OCI-LY3 (cell line): ENCODE measurements at regions not wholly inside any gene's neighbourhood (a gene's known extent, or its start where the extent isn't known, plus 50 kb on each side); places are given as distances from the start of the nearest gene placed in this dataset.

Experiments used
- H2AFZ ChIP-seq: fragments of 200-600, 300-600 bp; shearing (Covaris generic); 2 replicates; pipeline ENCODE4 v1.6.0; 2014; ENCODE audit warnings: antibody characterized with exemption, low read depth, low read length
- H3K27ac ChIP-seq: fragments of 200-600, 300-600 bp; sonication (generic); 2 replicates; pipeline ENCODE4 v1.5.1; 2014; ENCODE audit warnings: mild to moderate bottlenecking, low read length, moderate library complexity, mixed read lengths
- H3K27me3 ChIP-seq: fragments of 200-600, 300-600 bp; sonication (generic); 2 replicates; pipeline ENCODE4 v1.6.1; 2014; ENCODE audit warnings: low read depth, low read length, mixed read lengths
- H3K36me3 ChIP-seq: fragments of 200-600, 300-600 bp; sonication (generic); replicated peaks from 2 replicates; pipeline ENCODE3; 2014; ENCODE audit warnings: low read depth, low read length, mixed read lengths
- H3K4me1 ChIP-seq: fragments of 300-600, 200-600 bp; sonication (generic); 2 replicates; pipeline ENCODE4 v1.6.1; 2014; ENCODE audit warnings: low read length, mixed read lengths
- H3K4me2 ChIP-seq: fragments of 200-600, 300-600 bp; sonication (generic); 2 replicates; pipeline ENCODE4 v1.6.1; 2014; ENCODE audit warnings: low read length, mixed read lengths
- H3K4me3 ChIP-seq: fragments of 300-600, 200-600 bp; sonication (generic); 2 replicates; pipeline ENCODE4 v1.5.1; 2014; ENCODE audit warnings: antibody characterized with exemption, mild to moderate bottlenecking, low read length, moderate library complexity
- H3K79me2 ChIP-seq: fragments of 300-600, 200-600 bp; shearing (Covaris generic); 2 replicates; pipeline ENCODE4 v1.6.1; 2014; ENCODE audit warnings: mild to moderate bottlenecking, low read length, mixed read lengths
- H3K9ac ChIP-seq: fragments of 300-600, 200-600 bp; shearing (Covaris generic); 2 replicates; pipeline ENCODE4 v1.6.0; 2014; ENCODE audit warnings: mild to moderate bottlenecking, low read length, moderate library complexity
- H3K9me3 ChIP-seq: fragments of 200-600, 300-600 bp; shearing (Covaris generic); 2 replicates; pipeline ENCODE4 v1.6.1; 2014; ENCODE audit warnings: low read length, mixed read lengths; ENCODE audit not compliant: insufficient read depth
- H4K20me1 ChIP-seq: fragments of 200-600, 300-600 bp; sonication (generic); 2 replicates; pipeline ENCODE4 v1.6.1; 2016; ENCODE audit warnings: low read length, mixed read lengths; ENCODE audit not compliant: insufficient read depth
- EZH2phosphoT487 ChIP-seq: fragments of 200-600 bp; shearing (Covaris generic); IDR thresholded peaks from 2 replicates; pipeline ENCODE4 v1.6.1; 2018; ENCODE audit warnings: antibody characterized with exemption, mixed run types, low read depth
- TF ChIP-seq, protein P1 (sequence below): fragments of 200-600, 300-600 bp; sonication (generic); IDR thresholded peaks from 2 replicates; pipeline ENCODE4 v1.5.1; 2014; ENCODE audit warnings: antibody characterized with exemption, low read length, low read depth

DNA sequence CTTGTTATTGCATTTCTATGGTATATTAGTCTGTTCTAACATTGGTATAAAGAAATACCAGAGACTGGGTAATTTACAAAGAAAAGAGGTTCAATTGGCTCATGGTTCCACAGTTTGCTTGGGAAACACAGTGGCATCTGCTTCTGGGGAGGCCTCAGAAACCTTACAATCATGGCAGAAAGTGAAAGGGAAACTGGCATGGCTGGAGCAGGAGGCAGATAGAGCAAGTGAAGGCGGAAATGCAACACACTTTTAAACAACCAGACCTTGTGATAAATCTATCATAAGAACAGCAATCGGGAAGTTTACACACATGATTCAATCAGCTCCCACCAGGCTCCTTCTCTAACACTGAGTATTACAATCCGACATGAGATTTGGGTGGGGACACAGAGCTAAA lies 346.6 kb upstream of the GNPDA2 start:
- Histone ChIP-seq H3K4me1 (no peaks in the 10 kb centered on the region), H3K36me3 (no peaks in the 10 kb centered on the region), H3K9ac (no peak overlapping the region), H2AFZ (no peak overlapping the region), H3K27me3 (no peaks in the 10 kb centered on the region), H4K20me1 (no peaks in the 10 kb centered on the region), H3K4me2 (no peak overlapping the region), H3K79me2 (no peaks in the 10 kb centered on the region), H3K27ac (no peak overlapping the region), H3K4me3 (no peak overlapping the region), H3K9me3 (no peaks in the 10 kb centered on the region)
- TF ChIP-seq, protein P1, sequence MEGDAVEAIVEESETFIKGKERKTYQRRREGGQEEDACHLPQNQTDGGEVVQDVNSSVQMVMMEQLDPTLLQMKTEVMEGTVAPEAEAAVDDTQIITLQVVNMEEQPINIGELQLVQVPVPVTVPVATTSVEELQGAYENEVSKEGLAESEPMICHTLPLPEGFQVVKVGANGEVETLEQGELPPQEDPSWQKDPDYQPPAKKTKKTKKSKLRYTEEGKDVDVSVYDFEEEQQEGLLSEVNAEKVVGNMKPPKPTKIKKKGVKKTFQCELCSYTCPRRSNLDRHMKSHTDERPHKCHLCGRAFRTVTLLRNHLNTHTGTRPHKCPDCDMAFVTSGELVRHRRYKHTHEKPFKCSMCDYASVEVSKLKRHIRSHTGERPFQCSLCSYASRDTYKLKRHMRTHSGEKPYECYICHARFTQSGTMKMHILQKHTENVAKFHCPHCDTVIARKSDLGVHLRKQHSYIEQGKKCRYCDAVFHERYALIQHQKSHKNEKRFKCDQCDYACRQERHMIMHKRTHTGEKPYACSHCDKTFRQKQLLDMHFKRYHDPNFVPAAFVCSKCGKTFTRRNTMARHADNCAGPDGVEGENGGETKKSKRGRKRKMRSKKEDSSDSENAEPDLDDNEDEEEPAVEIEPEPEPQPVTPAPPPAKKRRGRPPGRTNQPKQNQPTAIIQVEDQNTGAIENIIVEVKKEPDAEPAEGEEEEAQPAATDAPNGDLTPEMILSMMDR, result no peak
- no peak for TF ChIP-seq EZH2phosphoT487

- no peaks in the 10 kb centered on the region for H3K27me3 ChIP-seq
Measured at GRCh38 chr4:45064741-45065140, 338.4 kb upstream of the GNPDA2 start.

GRCh38 chr4:45063696-45064095 lies 337.3 kb upstream of the GNPDA2 start:
- H3K79me2 ChIP-seq, result no peaks in the 10 kb centered on the region
- no peak overlapping the region for H3K4me2 ChIP-seq
- H3K4me3 ChIP-seq, result no peak overlapping the region
- H2AFZ ChIP-seq, result no peak overlapping the region
- TF ChIP-seq EZH2phosphoT487, result no peak
- TF ChIP-seq, protein P1, result no peak
- H3K36me3 ChIP-seq, result no peaks in the 10 kb centered on the region
- H3K27me3 ChIP-seq, result no peaks in the 10 kb centered on the region
- H3K27ac ChIP-seq, result no peak overlapping the region
- no peak overlapping the region for H3K9ac ChIP-seq
- H4K20me1 ChIP-seq, result no peaks in the 10 kb centered on the region
- H3K4me1 ChIP-seq, result no peaks in the 10 kb centered on the region
- no peaks in the 10 kb centered on the region for H3K9me3 ChIP-seq

More at GRCh38 chr4:45064741-45065140, 338.4 kb upstream of the GNPDA2 start:
- Histone ChIP-seq H4K20me1 (no peaks in the 10 kb centered on the region), H3K9ac (no peak overlapping the region), H3K27ac (no peak overlapping the region), H3K36me3 (no peaks in the 10 kb centered on the region), H3K4me2 (no peak overlapping the region), H3K4me3 (no peak overlapping the region), H3K79me2 (no peaks in the 10 kb centered on the region), H3K9me3 (no peaks in the 10 kb centered on the region), H2AFZ (no peak overlapping the region), H3K4me1 (no peaks in the 10 kb centered on the region)
- TF ChIP-seq, protein P1, result no peak
- no peak for TF ChIP-seq EZH2phosphoT487

DNA sequence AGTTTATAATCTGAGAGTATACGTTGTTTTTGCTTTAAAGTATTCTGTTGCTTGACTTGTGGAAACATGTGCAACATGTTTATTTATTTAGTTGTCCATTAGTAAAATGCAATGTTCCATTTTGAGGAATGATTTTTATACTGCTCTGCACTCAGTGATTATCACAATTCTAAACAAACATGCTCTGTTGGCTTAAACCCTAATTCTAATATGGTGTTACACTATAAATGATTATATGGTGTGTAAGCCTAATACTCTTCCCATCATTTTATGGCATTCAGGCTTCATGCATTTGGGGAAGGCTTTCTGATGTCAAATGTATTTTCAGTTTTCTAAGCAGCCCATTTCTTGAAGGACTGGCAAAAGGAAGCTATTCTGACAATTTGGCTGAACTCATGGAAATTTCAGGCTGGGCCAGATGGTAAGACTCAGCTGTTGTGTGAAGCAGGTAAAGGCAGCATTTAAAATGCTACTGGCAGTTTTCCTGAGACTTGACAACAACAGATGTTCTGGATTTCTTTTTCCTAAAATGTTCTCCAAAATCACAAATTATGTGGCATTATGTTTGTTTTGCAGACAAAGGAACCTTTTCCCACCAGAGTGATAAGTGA lies 336.7 kb upstream of the GNPDA2 start:
- no peaks in the 10 kb centered on the region for H3K4me1 ChIP-seq
- no peak overlapping the region for H3K4me2 ChIP-seq
- TF ChIP-seq EZH2phosphoT487, result no peak
- TF ChIP-seq, protein P1, result no peak
- H4K20me1 ChIP-seq, result no peaks in the 10 kb centered on the region
- no peak overlapping the region for H3K9ac ChIP-seq
- H2AFZ ChIP-seq, result no peak overlapping the region
- H3K4me3 ChIP-seq, result no peak overlapping the region
- no peaks in the 10 kb centered on the region for H3K36me3 ChIP-seq
- no peak overlapping the region for H3K27ac ChIP-seq
- H3K79me2 ChIP-seq, result no peaks in the 10 kb centered on the region
- no peaks in the 10 kb centered on the region for H3K27me3 ChIP-seq
- no peaks in the 10 kb centered on the region for H3K9me3 ChIP-seq
